Fibroblast of villous mesenchyme (primary cell): ENCODE measurements at regions not wholly inside any gene's neighbourhood (a gene's known extent, or its start where the extent isn't known, plus 50 kb on each side); places are given as distances from the start of the nearest gene placed in this dataset.

Experiments used
- DNase-seq: peaks from one replicate; pipeline ENCODE4 v3.0.0-alpha.2; 2010; ENCODE audit warnings: low read depth
- H3K4me3 ChIP-seq: 2 replicates; pipeline ENCODE4 v1.5.1; 2011; ENCODE audit warnings: low read depth, mild to moderate bottlenecking, low read length
- CTCF ChIP-seq: IDR thresholded peaks from 2 replicates; pipeline ENCODE4 v1.5.1; 2012; ENCODE audit warnings: low read depth, mild to moderate bottlenecking, low read length; ENCODE audit not compliant: insufficient read depth

- no peak for TF ChIP-seq CTCF
Observed at GRCh38 chr1:184890539-184890973, 83.8 kb downstream of the NIBAN1 start.

GRCh38 chr1:184889902-184890301 lies 84.4 kb downstream of the NIBAN1 start:
- TF ChIP-seq CTCF = no peak
- no peak overlapping the region for H3K4me3 ChIP-seq
- DNase-seq = no peak

More at GRCh38 chr1:184890539-184890973, 83.8 kb downstream of the NIBAN1 start:
- no peak for DNase-seq
- H3K4me3 ChIP-seq = no peak overlapping the region

- no peak for TF ChIP-seq CTCF
- no peak for DNase-seq
- no peak overlapping the region for H3K4me3 ChIP-seq
Observed at GRCh38 chr1:184889166-184889565, 85.1 kb downstream of the NIBAN1 start.

GRCh38 chr1:184888505-184888904 lies 85.8 kb downstream of the NIBAN1 start:
- no peak overlapping the region for H3K4me3 ChIP-seq
- TF ChIP-seq CTCF = no peak
- peak; percentile 72 for DNase-seq

GRCh38 chr1:184882957-184883815 lies 91.1 kb downstream of the NIBAN1 start:
- DNase-seq = no peak
- H3K4me3 ChIP-seq = no peak overlapping the region
- no peak for TF ChIP-seq CTCF

GRCh38 chr1:184881941-184882913 lies 92.1 kb downstream of the NIBAN1 start:
- no peak for DNase-seq
- TF ChIP-seq CTCF = no peak
- H3K4me3 ChIP-seq = no peak overlapping the region
